ENCODE measurements at regions not wholly inside any gene's neighbourhood (a gene's known extent, or its start where the extent isn't known, plus 50 kb on each side); places are given as distances from the start of the nearest gene placed in this dataset.

DNA sequence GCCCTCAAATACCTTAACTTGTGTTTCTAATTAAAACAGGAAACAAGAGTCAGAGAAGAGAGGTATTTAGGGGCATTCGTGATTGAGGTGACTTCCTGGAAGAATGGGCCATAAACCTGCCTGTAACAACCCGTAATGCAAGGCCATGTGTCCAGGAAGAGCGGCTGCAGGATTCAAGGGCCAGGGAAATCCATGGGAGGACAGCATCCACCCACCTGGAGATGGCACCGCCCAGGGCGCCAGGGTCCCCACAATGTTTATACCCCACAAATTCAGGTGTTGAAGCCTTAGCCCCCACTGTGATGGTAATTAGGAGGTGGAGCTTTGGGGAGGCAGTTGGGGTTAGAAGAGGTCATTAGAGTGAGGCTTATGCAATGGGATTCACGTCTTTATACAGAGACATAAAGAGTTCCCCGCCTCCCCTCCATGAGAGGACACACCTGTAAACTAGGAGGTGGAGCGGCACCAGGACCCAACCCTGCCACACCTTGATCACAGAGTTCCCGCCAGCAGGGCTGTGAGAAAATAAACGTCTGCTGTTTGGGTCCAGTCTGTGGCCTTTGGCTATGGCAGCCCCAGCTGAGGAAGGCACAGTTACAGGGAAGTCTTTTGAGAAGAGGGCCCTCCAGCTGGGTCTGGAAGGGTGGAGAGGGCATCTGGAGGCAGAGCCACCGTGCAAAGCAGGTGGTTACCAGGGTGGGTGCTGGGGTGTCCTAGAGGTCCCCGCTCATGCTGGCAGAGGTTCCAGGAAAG, 1394.3 kb downstream of the TBC1D22A start:
- TF ChIP-seq TAF1 (IDR thresholded peaks at IDR 0.05; ENCODE audit: low read depth, low read length) (no peak), POLR2A (IDR thresholded peaks at IDR 0.05; ENCODE audit: low read depth, low read length) (no peak), POLR2AphosphoS5 (IDR thresholded peaks at IDR 0.05; ENCODE audit: low read depth, low read length) (no peak), SPI1 (IDR thresholded peaks at IDR 0.05; ENCODE audit: low read depth, low read length) (no peak), PAX5 (IDR thresholded peaks at IDR 0.05; ENCODE audit: insufficient read depth, low read length, severe bottlenecking) (no peak), POU2F2 (IDR thresholded peaks at IDR 0.05; ENCODE audit: low read depth, low read length) (no peak)

Measured in GM12891 (cell line).